Stimulated activated CD4-positive, alpha-beta T cell treated with anti-CD3 and anti-CD28 coated beads, Interleukin-12 subunit alpha, Interleukin-12 subunit beta, amount 100 ng/mL, for 24 hours (primary cell): ENCODE measurements at regions not wholly inside any gene's neighbourhood (a gene's known extent, or its start where the extent isn't known, plus 50 kb on each side); places are given as distances from the start of the nearest gene placed in this dataset.
A peak's percentile ranks its signal among the peaks of the same experiment; 100 is the strongest.
"Not testable (repeated sequence)": the region's sequence is repeated elsewhere in the genome, so short reads cannot be mapped to it uniquely, and the experiment has no call there.

Experiments
- DNase-seq, 2 experiments: peaks; one replicate each; pipeline ENCODE4 v3.0.0-alpha.2; 2020; ENCODE audit warnings: low read depth in 2 of 2

- DNase-seq, result no peak
Measured at GRCh38 chr11:93032580-93032979, 63.1 kb downstream of the MTNR1B start.

DNA sequence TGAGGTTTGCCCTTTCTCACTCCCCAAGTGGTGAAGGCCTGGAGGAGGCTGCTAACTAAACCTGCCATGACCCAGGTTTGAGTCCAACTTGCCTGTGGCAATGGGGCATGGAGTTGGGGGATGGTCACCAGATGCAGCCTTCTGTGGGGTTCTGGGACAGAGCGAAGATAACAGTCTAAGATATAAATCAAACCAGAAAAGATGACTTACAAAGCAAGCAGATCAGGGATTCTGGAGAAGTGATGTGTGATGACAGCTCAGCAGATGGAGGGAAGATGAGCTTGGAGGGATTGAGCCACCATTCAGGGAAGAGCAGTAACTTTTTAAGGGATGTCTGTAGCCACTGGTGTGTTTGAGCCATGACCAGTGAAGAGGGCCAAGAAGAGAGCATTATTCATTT is 63.6 kb downstream of the MTNR1B start:
- no peak for DNase-seq

GRCh38 chr11:93034031-93034722 is 64.7 kb downstream of the MTNR1B start:
- no peak for DNase-seq

DNA sequence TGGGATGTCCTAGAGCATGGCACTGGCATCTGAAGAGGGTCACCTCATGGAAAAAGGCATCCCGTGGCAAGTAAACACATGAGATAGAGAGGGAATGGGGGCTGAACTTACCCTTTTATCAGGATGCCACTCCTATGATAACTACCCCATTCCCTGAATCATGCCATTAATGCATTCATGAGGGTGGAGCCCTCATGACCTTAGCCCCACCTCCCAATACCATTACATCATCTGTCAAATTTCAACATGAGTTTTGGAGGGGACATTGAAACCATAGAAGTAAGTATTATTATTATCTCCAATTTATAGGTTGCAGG is 65.2 kb downstream of the MTNR1B start:
- no peak for DNase-seq

GRCh38 chr11:93038521-93038920 is 69.1 kb downstream of the MTNR1B start:
- no peak for DNase-seq

DNA sequence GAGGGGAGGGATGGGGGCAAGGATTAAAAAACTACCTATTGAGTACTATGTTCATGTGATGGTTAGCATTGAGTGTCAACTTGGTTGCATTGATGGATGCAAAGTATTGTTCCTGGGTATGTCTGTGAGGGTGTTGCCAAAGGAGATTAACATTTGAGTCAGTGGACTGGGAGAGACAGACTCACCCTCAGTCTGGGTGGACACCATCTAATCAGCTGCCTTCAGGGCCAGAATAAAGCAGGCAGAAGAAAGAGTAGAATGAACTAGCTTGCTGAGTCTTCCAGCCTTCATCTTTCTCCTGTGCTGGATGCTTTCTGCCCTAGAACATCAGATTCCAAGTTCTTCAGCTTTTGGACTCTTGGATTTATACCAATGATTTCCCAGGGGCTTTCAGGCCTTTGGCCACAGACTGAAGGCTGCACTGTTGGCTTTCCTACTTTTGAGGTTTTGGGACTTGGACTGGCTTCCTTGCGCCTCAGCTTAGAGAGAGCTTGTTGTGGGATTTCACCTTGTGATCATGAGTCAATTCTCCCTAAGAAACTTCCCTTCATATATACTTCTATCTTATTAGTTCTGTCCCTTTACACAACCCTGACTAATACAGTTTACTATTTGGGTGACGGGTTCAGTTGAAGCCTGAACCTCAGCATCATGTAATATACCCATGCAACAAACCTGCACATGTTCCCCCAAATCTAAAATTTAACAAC is 70.2 kb downstream of the MTNR1B start:
- DNase-seq, result no peak

- DNase-seq, result no peak
Measured at GRCh38 chr11:93041682-93042081, 72.2 kb downstream of the MTNR1B start.

GRCh38 chr11:93043186-93043585 is 73.7 kb downstream of the MTNR1B start:
- DNase-seq, result not testable (repeated sequence)

GRCh38 chr11:93049740-93050139 is 80.3 kb downstream of the MTNR1B start:
- DNase-seq, result no peak

DNA sequence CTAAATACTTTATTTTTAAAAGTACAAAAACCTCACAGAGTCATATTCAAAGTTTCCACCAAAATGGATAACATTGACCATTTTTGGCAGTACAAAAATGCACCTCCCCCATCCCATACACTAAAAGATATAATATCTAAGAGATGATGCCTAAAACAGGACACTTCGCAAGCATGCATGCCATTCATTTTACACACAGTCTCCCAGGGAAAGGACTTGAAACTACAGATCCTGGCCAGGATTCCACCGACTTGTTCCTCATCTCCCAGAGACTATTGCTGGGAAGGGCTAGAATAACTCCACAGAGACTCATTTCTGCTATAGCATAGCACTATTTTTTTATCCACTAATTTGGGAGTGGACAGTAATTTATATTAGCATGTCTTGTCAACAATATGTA is 81.7 kb downstream of the MTNR1B start:
- no peak for DNase-seq

- DNase-seq, result no peak
Measured at GRCh38 chr11:93053864-93054263, 84.4 kb downstream of the MTNR1B start.

- no peak for DNase-seq
Measured at GRCh38 chr11:93054279-93054678, 84.8 kb downstream of the MTNR1B start.

DNA sequence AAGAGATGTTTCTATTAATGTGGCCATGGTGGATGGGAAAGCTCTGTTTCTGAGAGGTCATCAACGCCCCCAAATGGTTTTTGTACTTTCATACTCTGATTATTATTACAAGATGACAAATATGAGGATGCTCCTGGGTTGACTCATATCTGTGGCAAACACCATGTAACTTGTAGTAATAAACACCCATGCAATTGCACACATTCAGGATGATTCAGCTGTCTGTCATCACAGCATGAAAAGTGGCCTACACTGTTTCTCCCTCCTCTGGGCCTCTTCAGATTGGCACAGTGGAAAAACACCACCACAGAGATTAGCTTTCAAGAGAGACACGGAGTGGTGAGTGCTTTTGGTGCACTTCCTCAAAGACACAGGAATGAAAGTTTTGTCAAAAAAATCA is 85.4 kb downstream of the MTNR1B start:
- DNase-seq, result peak in 1 of 2 experiments; percentile 1

DNA sequence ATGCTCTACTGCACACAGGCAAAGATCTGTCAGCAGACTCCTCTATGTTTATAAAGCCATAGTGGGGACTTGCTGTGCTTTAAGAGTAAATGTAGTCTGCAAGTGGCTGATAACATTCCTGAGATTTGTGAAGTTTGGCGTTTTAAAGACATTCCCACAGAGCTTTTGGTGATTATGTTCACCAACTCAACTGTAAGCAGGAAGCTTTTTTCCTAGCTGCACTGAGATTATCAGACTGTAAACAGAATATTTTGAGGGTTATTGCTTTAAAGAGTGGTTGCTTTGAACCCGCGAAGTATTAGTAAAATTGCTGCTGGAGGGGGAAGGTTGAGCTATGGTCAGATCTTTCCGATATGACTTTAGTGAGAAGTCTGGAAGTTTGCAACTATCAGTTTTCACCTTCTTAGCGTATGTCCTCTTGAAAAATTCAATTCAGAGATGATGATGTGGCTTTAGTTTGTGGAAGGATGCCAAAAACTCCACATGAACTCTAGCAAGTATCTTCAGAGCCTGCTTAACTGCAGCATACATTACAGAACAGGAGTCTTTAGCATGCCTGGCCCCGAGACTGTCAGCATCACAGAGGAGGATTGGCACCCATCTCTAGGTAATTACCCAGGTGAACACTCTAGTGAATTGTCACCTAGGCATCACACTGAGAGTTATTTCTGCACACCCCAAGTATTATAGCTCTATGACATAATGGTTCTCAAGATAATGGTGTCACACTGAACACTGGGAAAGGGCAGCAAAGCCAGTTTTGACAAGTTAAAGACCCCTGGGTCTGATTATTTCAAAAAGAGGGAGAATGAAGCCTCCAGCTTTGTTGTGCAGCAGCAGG is 89.9 kb downstream of the MTNR1B start:
- no peak for DNase-seq

- DNase-seq, result no peak
Measured at GRCh38 chr11:93063086-93063485, 93.6 kb downstream of the MTNR1B start.

DNA sequence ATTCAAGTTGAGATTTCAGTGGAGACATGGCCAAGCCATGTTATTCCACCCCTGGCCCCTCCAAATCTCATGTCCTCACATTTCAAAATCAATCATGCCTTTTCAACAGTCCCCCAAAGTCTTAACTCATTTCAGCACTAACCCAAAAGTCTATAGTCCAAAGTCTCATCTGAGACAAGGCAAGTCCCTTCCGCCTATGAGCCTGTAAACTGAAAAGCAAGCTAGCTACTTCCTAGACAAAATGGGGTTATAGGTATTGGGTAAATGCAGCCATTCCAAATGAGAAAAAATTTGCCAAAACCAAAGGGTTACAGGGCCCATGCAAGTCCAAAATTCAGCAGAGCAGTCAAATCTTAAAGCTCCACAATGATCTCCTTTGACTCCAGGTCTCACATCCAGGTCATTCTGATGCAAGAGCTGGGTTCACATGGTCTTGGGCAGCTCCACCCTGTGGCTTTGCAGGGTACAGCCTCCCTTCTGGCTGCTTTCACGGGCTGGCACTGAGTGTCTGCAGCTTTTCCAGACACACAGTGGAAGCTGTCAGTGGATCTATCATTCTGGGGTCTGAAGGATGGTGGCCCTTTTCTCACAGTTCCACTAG is 95.7 kb downstream of the MTNR1B start:
- not testable (repeated sequence) for DNase-seq

GRCh38 chr11:93067881-93068390 is 98.5 kb downstream of the MTNR1B start:
- DNase-seq, result no peak

- DNase-seq, result no peak
Measured at GRCh38 chr11:93072229-93072914, 102.9 kb downstream of the MTNR1B start.

DNA sequence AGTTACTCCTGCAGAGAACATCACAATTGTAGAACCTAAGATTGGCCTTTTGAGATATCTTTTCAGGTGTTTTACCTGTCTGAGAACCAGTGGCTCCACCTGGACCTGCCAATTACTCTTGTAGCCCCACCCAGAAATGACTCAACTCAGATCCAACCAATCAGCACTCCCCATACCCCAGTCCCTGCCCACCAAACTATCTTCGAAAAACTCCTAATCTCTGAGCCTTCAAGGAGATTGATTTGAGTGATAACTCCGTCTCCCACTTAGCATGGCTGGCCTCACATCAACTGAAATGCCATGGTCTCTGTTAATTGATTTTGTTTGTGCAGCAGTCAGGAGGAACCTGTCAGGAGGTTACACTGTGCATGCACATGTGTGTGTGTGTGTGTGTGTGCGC is 103.6 kb downstream of the MTNR1B start:
- no peak for DNase-seq

- DNase-seq, result no peak
Measured at GRCh38 chr11:93073508-93074280, 104.2 kb downstream of the MTNR1B start.

- no peak for DNase-seq
Measured at GRCh38 chr11:93074352-93074751, 104.9 kb downstream of the MTNR1B start.
